SKM-1 (cell line): ENCODE measurements at regions not wholly inside any gene's neighbourhood (a gene's known extent, or its start where the extent isn't known, plus 50 kb on each side); places are given as distances from the start of the nearest gene placed in this dataset.
"Not testable (repeated sequence)": the region's sequence is repeated elsewhere in the genome, so short reads cannot be mapped to it uniquely, and the experiment has no call there.

ENCODE experiments used
- DNase-seq: peaks from one replicate; lab custom pipeline; 2025; ENCODE audit not compliant: unreplicated experiment; lab: John Stamatoyannopoulos, UW

DNA sequence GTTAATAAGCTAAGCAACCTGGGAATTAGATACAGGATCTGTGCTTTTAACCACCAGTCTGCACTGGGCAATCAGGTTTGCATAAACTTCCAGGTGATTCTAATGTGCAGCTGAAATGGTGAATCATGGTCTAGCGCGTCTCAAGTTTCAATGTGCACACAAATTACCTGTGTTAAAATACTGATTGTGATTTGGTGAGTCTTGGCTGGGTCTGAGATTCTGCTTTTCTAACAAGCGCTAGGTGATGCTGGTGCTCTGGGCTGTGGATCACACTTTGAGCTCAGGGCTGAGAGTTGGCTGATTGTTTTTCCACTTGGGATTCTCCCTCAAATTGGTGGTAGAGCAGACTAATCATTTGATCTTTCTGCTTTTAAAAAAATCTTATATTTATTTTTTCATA is 124.8 kb downstream of the C12orf75 start:
- no peak for DNase-seq

DNA sequence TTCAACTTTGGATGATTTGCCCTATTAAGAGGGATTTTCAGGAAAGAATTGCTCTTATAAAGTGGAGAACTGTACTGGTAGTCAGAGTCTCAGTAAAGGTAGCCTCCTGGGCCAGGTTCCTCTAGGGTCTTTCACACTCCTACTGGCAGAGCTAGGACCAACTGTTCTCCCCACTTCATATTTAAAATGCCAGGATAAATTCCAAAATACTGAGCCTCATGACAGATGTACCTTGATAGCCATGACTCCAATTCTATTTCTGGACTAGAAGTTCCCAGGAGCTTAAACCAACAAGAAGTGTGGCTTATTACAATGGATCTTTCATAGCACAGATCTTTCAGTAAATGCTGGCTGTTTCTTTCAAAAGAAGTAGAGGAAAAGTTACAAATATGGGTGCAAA is 126.5 kb downstream of the C12orf75 start:
- no peak for DNase-seq

DNA sequence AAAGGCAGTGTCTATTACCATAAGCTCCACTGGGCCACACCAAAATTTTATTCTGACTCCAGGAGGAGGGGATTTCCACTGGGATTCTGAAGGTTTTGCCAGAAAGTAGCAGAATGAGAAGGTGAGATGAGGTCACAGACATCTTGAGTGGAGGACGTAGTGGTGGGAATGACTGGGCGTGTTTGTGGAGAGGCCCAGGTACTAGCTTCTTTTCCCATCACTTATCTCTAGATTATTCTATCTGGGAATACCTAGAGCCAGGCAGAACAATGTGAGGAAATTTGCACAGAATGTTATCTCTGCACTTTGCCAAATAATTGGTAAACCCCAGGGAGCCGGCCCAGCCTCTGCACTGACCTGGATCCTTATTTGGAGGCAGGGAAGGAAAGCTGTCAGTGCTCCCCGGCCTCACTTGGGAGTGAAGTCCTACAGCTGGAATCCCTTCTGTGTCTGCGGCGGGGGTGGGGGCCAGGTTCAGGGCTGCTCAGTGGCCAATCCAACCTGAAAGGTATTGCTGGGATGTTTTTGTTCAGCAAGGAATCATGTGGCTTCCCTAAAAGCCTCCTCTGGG is 129.4 kb downstream of the C12orf75 start:
- DNase-seq, result no peak

DNA sequence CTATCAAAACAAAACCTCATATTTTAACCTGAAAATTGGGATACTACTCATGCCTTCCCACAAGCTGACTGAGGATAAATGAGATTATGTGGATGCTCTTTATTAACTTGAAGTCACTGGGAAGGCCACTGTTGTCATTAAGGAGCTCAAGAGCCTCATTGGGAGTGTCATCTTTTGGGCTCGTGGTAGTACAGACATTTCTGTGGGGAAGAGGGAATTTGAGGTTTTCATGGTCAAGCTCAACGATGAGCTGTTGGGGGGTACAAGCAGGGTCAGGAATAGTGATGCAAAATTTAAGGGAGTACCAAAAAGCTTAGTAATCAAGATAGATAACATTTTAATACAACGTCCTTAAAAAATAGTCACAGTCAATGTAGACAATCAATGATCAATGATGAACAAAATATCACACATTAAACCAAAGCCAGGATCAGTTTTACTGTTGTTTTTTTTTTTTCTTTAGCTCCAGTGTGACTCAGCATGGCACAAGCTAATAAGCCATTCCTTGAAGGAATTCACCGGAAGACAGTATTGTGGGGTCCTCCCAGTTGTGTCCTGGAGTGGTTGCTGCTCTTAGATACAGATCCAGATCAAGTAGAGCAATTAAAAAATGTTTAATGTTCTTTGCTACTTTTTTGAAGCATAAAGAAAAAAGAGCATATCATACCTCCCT is 130.9 kb downstream of the C12orf75 start:
- DNase-seq, result no peak

DNA sequence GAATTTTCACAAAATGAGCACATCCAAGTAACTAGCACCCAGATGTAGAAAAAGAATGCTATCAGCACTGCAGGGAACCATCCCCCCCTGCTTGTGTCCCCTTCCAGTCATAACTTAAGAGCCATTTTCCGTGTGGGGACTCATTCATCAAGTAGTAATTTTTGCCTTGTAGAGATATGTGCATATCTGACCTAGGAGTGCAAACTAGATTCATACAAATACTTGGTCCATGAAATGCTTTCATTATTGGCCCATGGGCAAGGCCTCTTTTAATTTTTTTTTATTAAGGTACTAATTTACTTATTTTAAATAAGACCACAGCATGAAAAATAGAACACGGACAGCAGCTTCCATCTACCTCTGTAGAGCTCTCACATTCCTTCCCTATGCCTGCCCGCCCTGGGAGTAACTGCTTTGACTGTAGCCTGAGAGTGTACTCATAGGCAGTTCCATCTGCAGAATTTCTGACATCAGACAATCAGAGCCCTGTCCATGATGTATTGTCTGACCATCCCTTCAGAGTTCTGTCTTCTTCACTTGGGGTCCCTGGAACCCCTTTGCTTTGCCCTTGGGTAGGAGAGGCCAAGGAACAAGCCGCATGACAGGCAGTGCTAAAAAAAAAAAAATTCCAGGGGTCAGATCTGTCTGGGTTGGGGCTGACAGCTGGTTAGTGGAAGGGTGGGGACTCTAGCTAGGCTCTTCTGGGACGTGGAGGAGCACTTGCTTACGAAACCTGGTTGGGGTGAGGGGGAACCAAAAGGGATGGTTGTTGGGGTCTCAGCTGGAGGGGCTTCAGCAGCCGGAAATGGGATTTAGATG is 131.7 kb downstream of the C12orf75 start:
- DNase-seq, result no peak

DNA sequence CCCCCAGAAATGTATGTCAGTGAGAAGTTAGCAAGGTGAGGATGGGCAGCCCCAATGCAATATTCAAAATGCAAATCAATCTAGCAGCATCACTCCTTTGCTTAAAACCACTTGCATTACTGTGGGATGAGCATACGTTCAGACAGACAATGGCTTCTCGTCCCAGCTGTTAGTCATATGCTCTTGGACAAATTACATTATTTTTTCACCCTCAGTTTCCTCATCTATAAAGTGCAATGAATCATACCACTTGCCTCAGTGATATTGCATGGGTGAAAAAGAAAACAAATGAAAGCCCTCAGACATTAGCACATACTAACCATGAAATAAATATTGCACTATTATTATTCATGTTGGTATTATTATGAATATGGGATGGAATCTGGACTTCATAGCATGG is 132.3 kb downstream of the C12orf75 start:
- DNase-seq, result no peak

DNA sequence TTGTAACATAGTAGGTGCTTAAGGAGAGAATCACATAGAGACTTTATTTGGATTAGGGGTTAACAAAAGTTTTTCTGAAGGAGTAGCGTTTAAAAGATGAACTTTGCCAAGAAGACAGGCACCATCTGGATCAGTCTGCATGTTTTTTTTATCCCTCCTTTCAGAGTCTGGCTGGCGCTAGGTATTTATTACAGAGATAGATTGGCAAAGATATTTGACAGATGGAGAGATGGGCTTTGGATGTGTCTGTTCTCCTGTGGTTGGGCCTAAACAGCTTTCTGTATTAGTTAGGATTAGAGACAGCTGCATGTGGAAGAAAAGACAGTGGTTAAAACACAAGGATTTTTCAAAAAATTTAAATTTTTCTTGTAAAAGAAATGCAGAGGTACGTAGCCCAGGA is 133.9 kb downstream of the C12orf75 start:
- DNase-seq, result no peak

DNA sequence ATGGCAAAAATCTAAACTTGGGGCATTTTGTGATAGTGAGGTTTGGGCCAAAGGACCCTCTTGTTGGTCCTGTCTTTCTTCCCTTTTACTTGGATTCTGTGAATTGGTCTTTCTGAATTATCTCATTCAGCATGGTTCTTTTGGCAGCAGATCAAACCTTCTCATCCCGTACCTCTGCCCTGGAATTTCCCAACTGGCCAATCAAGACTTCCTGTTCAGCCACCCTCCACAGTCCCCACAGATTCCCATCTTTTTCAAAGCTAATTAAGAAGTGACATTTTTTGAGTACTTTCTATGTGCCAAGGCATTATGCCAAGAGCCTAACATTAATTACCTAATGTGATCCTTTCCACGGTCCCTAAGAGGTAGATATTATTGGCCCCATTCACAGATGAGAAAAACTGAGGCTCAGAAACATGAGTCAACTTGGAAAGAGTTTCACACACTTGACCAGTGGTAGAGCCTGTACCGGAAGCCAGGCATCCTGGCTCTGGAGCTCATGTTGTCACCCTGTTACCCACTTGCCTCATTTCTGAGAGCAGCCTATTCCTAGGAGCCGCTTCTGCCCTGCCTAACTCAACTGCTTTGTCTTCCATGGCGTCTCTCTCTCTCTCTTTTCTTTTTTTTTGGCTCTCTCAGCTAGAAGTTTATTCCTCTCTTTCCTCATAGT is 135.9 kb downstream of the C12orf75 start:
- DNase-seq, result no peak

DNA sequence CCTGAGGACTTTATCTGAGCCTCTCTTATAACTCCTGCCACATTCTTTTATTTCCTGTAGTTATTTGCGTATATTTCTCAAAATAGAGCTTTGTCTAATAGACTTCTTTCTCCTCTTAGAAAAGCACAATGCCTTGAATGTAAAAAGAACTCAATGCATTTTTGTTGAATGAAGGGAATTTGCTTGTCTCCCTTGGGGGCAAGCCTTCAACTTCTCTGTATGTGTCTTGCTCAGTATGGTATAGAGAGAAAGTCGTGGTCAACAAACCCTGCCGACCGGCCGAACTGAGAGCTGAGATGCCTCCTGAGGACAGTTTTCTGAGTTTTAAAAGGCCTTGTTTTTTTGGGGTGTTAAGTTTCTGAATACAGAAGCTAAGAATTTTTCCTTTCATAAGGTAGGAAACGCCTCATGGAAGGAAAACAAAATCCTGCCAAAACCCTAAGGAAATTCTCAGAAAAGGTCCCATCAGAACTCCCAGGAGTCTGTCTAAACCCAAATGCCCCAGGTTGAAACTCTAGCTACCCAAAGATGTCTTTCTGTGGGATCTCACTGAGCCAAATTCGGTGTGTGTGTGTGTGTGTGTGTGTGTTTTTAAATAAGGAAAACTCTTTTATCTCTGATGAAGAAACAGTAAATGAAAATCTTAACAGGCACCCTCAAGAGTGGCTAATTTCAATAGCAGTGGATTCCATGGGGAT is 136.6 kb downstream of the C12orf75 start:
- DNase-seq, result no peak

DNA sequence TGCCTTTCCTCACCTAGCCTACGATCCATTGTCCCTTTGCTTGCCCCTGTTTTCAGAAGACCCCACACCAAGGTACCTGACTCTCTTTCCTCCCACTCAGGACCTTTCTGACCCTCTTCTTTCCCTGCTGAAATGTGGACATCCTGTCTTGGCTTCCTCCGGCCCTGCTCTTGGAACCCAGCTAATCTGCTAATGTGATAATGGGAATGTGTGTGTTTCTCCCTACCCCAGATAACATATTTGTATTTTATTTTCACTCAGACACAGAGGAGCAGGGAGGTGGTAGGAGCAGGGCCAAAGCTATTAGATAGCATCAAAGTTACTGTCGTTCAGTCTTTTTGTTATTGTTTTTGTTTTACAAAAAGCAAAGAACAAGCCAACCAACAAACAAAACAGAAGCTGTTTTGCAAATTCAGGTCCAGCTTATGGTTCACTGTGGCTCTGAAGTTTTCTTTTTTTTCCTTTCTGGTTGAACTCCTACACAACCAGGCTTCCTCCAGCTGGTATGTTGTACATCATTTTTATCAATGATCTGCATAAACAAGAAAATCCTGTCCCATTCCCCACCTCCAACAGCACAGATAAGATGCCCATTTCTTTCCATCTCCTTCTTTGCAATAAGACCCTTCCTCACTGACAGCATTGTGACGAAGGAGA is 137.3 kb downstream of the C12orf75 start:
- DNase-seq, result no peak

DNA sequence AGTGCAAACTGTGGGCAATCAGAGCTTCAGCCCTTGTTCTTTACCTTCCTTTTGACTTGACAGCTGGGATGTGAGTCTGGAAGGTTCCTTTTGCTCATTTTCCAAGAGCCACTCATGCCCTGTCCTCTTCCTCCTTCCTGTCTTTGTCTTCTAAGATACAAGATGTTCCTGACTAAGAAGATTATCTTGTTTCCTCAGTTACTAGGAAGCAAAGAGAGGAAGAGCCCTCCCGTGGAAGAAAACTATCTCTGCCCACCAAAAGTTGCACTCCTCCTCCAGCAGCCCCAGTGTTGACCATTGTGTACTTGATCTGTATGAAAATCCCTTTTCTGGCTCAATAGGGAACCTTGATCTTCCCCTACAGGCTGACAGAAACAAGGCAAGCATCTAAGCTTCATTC is 138.0 kb downstream of the C12orf75 start:
- no peak for DNase-seq

DNA sequence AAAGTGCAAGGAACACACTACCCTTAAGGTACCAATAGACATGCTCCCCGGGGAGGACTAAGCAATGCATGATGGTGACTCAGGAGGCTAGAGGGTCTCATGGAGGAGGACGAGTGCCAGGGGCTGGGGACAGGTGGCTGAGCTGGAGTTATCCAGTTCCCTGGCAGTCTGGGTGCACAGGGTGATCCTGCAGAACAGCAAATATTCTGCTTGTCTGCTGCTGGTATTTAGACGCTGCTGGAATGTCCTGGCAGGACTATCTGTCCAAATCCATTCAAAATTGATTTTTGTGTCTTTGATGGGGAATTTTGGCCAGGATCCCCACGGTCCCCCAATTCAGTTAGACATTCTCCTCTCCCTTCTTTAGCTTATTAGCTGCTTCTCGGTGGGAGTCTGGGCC is 138.7 kb downstream of the C12orf75 start:
- DNase-seq, result no peak

DNA sequence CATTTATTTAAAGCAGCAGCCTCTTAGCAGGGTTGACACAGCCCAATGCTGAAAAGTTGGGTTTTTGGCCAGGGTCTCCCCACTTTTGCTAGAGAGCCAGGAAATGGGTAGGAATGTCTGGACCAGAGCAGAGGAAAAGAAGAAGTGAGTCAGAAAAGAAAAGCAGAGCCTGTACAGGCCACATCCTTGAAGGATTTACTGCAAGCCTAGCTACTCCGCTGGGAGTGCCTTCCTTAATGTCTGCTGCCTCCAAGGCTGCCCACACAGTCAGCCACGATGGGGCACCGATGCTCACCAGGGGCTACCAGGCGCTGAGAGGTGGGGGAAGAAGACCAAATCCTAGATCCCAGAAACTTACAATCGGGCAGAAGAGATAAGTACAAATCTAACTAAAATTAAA is 139.2 kb downstream of the C12orf75 start:
- no peak for DNase-seq

DNA sequence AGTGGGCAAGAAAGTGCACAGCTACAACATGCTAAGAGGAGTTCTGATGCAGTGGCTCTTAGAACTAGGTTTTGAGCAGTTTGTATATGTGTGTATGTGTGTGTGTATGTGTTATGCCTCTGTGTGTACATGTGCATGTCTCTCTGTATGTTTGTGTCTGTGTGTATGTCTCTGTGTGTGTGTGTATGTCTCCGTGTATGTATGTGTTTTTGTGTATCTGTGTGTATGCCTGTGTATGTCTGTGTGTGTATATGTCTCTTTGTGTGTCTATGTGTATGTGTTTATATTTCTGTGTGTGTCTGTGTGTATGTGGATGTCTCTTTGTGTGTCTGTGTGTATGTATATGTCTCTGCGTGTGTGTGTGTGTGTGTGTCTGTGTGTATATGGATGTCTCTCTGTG is 139.6 kb downstream of the C12orf75 start:
- no peak for DNase-seq

DNA sequence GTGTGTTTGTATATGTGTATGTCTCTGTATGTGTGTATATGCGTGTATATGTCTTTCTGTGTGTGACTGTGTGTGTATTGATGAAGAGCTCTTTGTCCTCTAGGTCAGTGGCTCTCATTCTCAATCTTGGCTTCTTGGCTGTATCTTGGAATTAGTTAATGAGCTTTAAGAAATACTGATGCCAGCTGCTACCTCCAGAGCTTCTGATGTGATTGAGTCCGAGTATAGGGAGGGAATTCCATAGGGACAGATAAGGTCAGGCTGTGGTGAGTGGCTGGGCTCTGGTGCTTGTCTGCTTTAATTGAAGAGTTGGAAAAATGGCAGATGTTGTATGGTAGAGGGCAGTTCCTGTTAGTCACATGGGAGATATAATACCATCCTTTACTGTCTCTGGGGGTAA is 140.1 kb downstream of the C12orf75 start:
- no peak for DNase-seq

DNA sequence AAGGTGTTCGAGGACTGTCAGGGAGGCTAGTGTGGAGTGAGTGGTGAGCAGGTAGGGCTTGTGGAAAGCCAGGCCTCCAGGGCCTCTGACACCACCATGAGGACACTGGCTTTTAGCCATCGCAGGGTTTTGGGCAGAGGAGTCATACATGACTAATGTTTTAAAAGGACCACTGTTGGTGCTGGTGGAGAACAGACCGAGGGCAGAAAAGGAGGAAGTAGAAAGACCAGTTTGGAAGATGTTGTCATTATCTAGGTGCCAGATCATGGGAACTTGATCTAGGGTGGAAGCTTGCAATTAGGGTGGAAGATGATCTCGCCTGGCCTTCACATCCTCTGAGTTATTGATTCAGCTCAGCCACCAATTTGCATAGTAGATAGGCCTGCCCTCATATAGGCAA is 144.2 kb downstream of the C12orf75 start:
- DNase-seq, result no peak

DNA sequence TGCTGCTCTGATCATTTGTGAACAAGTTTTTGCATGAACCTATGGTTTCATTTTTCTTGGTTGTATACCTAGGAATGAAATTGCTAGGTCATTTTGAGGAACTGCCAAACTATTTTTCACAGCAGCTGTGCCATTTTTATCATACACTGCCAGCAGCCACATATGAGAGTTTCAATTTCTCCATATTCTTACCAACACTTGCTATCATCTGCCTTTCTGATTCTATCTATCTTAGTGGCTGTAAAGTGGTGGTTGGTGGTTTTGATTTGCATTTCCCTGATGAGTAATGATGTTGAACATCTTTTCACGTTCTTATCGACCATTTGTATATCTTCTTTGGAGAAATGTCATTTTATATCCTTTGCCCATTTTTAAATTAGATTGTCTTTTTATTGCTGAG is 146.1 kb downstream of the C12orf75 start:
- no peak for DNase-seq

DNA sequence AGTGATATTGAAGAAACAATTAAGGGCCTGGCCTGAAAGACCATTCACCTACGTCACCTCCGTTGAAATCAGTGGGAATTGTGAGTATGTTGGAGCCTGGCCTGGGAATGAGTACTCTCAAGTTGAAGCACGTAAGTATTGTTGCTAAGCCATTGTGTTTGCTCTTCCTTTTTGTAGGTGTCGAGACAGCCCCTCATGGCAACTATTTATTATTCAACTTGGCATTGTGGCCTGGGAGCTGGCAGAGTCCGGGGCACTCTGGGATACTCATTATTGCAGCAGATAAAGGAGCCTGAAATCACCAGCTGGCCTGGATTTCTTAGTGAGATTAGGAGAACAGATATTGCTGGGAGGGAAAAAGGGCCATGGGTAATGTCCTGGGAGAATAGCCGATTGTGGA is 147.4 kb downstream of the C12orf75 start:
- no peak for DNase-seq

DNA sequence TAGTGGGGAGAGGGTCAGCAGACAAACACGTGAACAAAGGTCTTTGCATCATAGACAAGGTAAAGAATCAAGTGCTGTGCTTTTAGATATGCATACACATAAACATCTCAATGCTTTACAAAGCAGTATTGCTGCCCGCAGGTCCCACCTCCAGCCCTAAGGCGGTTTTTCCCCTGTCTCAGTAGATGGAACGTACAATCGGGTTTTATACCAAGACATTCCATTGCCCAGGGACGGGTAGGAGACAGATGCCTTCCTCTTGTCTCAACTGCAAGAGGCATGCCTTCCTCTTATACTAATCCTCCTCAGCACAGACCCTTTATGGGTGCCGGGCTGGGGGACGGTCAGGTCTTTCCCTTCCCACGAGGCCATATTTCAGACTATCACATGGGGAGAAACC is 148.3 kb downstream of the C12orf75 start:
- not testable (repeated sequence) for DNase-seq

DNA sequence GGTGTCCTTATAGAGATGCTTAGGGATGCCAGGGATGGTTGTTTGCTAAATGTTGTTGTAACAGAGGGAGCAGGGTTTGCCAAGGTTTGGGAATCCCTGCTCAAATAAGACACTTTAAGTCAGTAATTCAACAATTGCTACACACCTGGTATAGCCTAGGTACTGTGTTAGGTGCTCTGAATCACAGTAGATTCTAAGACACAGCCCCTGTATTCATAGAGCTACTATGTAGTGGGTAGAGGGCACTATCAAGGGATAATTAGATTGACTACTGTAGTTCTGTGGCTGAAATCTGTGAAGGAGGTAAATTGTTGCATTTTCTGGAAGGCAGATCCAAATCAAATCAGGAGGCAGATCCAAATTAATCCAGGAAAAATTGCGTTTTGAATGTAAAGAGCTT is 149.2 kb downstream of the C12orf75 start:
- DNase-seq, result no peak

DNA sequence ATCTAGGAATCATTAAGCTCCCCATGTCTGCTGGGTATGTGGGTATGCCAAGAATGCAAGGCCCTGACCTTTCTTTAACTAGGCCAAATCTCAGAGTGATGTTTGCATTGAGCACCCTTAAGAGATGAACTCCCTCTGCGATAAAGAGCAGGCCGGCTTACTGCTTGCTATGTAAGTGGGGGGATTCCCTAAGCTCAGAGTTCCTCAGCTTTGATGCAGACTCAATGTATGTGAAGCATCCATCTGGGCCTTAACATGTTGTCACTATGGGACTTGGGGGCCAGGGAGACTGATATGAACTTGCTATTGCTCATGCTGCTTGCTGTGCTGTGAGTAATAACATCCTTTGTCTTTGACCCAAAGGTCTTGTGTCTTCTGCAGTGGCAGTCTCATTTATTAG is 149.7 kb downstream of the C12orf75 start:
- no peak for DNase-seq
